Hepatocyte (in vitro differentiated cells): ENCODE measurements at regions not wholly inside any gene's neighbourhood (a gene's known extent, or its start where the extent isn't known, plus 50 kb on each side); places are given as distances from the start of the nearest gene placed in this dataset.

Experiments
- DNase-seq: peaks from one replicate; pipeline ENCODE4 v3.0.0-alpha.2; 2016; ENCODE audit warnings: low spot score
- H2AFZ ChIP-seq: fragments of 200-600 bp; sonication (generic); 2 replicates; pipeline ENCODE4 v1.6.0; 2016; ENCODE audit warnings: antibody characterized with exemption, mild to moderate bottlenecking
- H3K27ac ChIP-seq: fragments of 200-600 bp; sonication (generic); 2 replicates; pipeline ENCODE4 v1.5.1; 2016; ENCODE audit warnings: mild to moderate bottlenecking
- H3K27me3 ChIP-seq: fragments of 200-600 bp; sonication (generic); 2 replicates; pipeline ENCODE4 v1.6.1; 2016
- H3K36me3 ChIP-seq: fragments of 200-600 bp; sonication (generic); replicated peaks from 2 replicates; pipeline ENCODE4 v1.5.1; 2016; ENCODE audit warnings: low read depth; ENCODE audit not compliant: insufficient read depth
- H3K4me1 ChIP-seq: fragments of 200-600 bp; sonication (generic); 2 replicates; pipeline ENCODE4 v1.5.1; 2016; ENCODE audit warnings: mild to moderate bottlenecking, moderate library complexity; ENCODE audit not compliant: insufficient read depth
- H3K4me2 ChIP-seq: fragments of 200-600 bp; sonication (generic); 2 replicates; pipeline ENCODE4 v1.6.0; 2016
- H3K4me3 ChIP-seq: fragments of 200-600 bp; sonication (generic); 2 replicates; pipeline ENCODE4 v1.5.1; 2016; ENCODE audit warnings: mild to moderate bottlenecking
- H3K79me2 ChIP-seq: fragments of 200-600 bp; sonication (generic); 2 replicates; pipeline ENCODE4 v1.6.0; 2017; ENCODE audit warnings: mild to moderate bottlenecking
- H3K9me2 ChIP-seq: fragments of 200-600 bp; sonication (generic); replicated peaks from 2 replicates; pipeline ENCODE4 v1.6.0; 2017; ENCODE audit warnings: mild to moderate bottlenecking; ENCODE audit not compliant: insufficient read depth
- H3K9me3 ChIP-seq: fragments of 200-600 bp; sonication (generic); 2 replicates; pipeline ENCODE4 v1.5.1; 2016; ENCODE audit warnings: low read depth, mild to moderate bottlenecking
- H4K20me1 ChIP-seq: fragments of 200-600 bp; sonication (generic); 2 replicates; pipeline ENCODE4 v1.6.0; 2016; ENCODE audit warnings: mild to moderate bottlenecking; ENCODE audit not compliant: insufficient read depth, poor library complexity, severe bottlenecking
- EZH2 ChIP-seq: fragments of 200-600 bp; sonication (generic); IDR thresholded peaks from 2 replicates; pipeline ENCODE4 v1.6.1; 2016; ENCODE audit warnings: antibody characterized with exemption, mild to moderate bottlenecking, borderline replicate concordance
- EZH2phosphoT487 ChIP-seq: fragments of 200-600 bp; sonication (generic); IDR thresholded peaks from one replicate; pipeline ENCODE4 v1.6.1; 2018; ENCODE audit warnings: antibody characterized with exemption, mild to moderate bottlenecking, low read depth, moderate library complexity; ENCODE audit not compliant: unreplicated experiment, severe bottlenecking
- WGBS: methylation state at CpG from one replicate; pipeline ENCODE4 v1.1.6; 2016; ENCODE audit warnings: low lambda C conversion rate; ENCODE audit errors: missing lambda C conversion rate; 5-methylcytosine and 5-hydroxymethylcytosine counted together
- TF ChIP-seq, protein P1 (sequence below): fragments of 200-600 bp; sonication (generic); IDR thresholded peaks from 2 replicates; pipeline ENCODE4 v1.5.1; 2016; ENCODE audit warnings: antibody characterized with exemption, mild to moderate bottlenecking; ENCODE audit not compliant: poor library complexity

DNA sequence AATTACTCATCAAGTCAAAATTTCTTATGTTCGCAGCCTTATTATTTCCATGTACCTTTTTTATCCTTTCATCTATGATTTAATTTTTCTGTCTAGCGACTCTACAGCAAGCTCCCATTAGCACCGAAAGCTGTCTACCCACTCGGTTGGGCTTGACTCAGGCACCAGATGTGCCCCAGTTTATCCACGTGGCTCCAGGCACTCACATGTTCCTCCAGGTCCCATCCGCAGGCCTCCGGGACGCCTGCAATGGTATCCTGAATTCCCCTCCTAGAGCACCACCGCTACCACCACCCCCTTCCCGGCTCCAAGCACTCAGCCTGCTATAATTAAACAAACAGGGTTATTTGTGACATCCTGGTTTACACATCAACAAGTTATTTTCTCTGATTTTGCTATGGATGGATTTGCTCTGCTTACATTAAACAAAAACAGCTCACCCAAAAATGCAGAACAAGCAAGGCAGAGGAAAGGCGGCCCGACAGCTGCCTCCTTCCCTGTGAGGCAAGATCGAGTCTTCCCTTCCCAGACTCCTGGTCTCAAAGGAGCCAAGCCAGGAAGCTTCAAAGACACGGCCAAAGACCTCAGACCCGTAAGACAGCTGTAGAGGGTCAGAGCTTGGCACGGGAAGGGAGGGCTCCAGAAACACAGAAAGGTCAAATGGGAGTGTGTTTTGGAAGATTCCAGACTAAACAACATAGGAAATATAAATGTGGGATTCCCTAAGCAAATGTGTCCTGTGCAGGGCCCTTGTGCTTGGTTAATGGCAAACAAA lies 253.8 kb downstream of the TTC8 start:
- no peaks in the 10 kb centered on the region for H3K27me3 ChIP-seq

DNA sequence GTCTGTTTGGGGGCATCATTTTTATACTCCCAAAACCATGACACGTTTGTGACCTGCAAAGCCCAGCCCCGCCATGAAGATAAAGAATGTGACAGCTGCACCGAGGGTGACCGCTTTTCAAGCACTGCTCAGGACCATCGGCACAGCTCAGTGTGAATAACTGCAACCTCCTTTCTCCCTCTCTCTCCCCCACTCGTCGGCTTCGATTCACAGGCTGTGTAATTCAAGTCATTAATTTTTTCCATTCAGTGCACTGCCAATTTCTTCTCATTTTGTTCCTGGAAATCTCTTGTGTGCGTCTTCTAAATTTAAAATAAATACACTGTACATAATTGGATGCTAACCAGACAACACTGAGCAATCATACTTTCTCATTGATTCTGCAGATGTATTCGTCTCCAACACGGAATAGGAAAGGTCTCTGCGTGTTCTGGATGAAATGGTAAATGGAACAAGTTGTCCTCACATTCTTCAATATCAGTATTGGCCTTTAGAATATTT lies 260.8 kb downstream of the TTC8 start:
- TF ChIP-seq EZH2 (no peak), EZH2phosphoT487 (no peak)
- TF ChIP-seq, protein P1, sequence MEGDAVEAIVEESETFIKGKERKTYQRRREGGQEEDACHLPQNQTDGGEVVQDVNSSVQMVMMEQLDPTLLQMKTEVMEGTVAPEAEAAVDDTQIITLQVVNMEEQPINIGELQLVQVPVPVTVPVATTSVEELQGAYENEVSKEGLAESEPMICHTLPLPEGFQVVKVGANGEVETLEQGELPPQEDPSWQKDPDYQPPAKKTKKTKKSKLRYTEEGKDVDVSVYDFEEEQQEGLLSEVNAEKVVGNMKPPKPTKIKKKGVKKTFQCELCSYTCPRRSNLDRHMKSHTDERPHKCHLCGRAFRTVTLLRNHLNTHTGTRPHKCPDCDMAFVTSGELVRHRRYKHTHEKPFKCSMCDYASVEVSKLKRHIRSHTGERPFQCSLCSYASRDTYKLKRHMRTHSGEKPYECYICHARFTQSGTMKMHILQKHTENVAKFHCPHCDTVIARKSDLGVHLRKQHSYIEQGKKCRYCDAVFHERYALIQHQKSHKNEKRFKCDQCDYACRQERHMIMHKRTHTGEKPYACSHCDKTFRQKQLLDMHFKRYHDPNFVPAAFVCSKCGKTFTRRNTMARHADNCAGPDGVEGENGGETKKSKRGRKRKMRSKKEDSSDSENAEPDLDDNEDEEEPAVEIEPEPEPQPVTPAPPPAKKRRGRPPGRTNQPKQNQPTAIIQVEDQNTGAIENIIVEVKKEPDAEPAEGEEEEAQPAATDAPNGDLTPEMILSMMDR = no peak
- Histone ChIP-seq H3K9me3 (no peaks in the 10 kb centered on the region), H3K27me3 (no peaks in the 10 kb centered on the region), H4K20me1 (no peaks in the 10 kb centered on the region), H3K4me2 (no peak overlapping the region), H3K4me3 (no peak overlapping the region), H3K36me3 (no peaks in the 10 kb centered on the region), H3K9me2 (no peaks in the 10 kb centered on the region), H3K4me1 (peaks cover 6% of the 10 kb centered on the region), H3K79me2 (no peaks in the 10 kb centered on the region), H3K27ac (no peak overlapping the region), H2AFZ (no peak overlapping the region)
- WGBS = 89% methylated on average over 12 of the region's 12 CpGs
- DNase-seq = no peak

More for the DNA sequence above, 253.8 kb downstream of the TTC8 start:
- Histone ChIP-seq H2AFZ (no peak overlapping the region), H3K36me3 (no peaks in the 10 kb centered on the region), H3K4me1 (no peaks in the 10 kb centered on the region), H3K4me3 (no peak overlapping the region), H3K27ac (no peak overlapping the region), H4K20me1 (no peaks in the 10 kb centered on the region), H3K9me2 (no peaks in the 10 kb centered on the region), H3K79me2 (no peaks in the 10 kb centered on the region), H3K4me2 (no peak overlapping the region), H3K9me3 (no peaks in the 10 kb centered on the region)
- DNase-seq = no peak
- WGBS = 79% methylated on average over 16 of the region's 16 CpGs
- TF ChIP-seq, protein P1 = no peak
- no peak for TF ChIP-seq EZH2
- no peak for TF ChIP-seq EZH2phosphoT487

DNA sequence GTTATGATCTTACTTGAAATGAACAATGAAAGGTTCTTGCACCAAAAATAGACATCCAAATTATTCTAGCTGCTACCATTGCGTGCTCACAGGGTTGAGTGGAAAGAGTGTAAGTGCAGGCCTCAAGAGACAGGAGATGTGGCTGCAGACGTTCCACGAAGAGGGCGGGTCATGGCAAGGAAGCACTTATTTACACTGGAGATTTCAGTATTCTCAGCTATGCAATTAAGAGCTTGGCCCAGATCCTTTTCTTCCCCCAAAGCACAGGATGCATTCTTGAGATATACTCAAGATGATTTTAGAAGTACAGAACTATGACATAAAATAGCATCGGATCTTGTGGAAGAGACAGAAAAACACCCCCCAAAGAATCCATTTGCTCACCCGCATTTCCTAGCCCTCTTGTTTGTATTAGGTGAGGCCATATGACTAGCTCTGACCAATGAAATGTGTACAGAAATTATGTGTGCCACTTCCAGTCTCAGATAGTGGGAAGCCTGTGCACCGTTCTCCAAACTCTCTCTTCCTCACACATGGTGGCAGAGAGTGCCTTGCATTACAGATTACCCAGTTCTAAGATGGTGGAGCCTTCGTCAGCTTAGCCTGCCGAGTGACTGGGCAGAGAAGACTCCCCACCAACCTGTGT lies 261.4 kb downstream of the TTC8 start:
- WGBS = 74% methylated on average over 9 of the region's 9 CpGs
- Histone ChIP-seq H3K9me3 (no peaks in the 10 kb centered on the region), H4K20me1 (no peaks in the 10 kb centered on the region), H3K4me2 (no peak overlapping the region), H3K4me3 (no peak overlapping the region), H3K79me2 (no peaks in the 10 kb centered on the region), H3K27me3 (no peaks in the 10 kb centered on the region), H3K9me2 (no peaks in the 10 kb centered on the region), H3K27ac (no peak overlapping the region), H3K36me3 (no peaks in the 10 kb centered on the region), H2AFZ (no peak overlapping the region), H3K4me1 (peaks cover 7% of the 10 kb centered on the region)
- TF ChIP-seq EZH2phosphoT487 (no peak), EZH2 (no peak)
- TF ChIP-seq, protein P1 = no peak
- no peak for DNase-seq
